NCI-H226 (cell line): ENCODE measurements at regions not wholly inside any gene's neighbourhood (a gene's known extent, or its start where the extent isn't known, plus 50 kb on each side); places are given as distances from the start of the nearest gene placed in this dataset.

Experiments used
- DNase-seq: peaks from one replicate; pipeline ENCODE4 v3.0.0-alpha.2; 2015

GRCh38 chr5:178808886-178809285 is 50.9 kb upstream of the ZNF354B start:
- DNase-seq = no peak

GRCh38 chr5:178801021-178801420 is 58.7 kb upstream of the ZNF354B start:
- no peak for DNase-seq

- DNase-seq = no peak
Observed at GRCh38 chr5:178797546-178798440, 62.0 kb upstream of the ZNF354B start.

- DNase-seq = no peak
Observed at GRCh38 chr5:178797101-178797521, 62.6 kb upstream of the ZNF354B start.

GRCh38 chr5:178796165-178796945 is 63.4 kb upstream of the ZNF354B start:
- DNase-seq = no peak

GRCh38 chr5:178794433-178794832 is 64.0 kb upstream of the ZNF354A start:
- DNase-seq = no peak

- no peak for DNase-seq
Observed at GRCh38 chr5:178793696-178794095, 63.2 kb upstream of the ZNF354A start.

GRCh38 chr5:178793151-178793550 is 62.7 kb upstream of the ZNF354A start:
- no peak for DNase-seq

- no peak for DNase-seq
Observed at GRCh38 chr5:178791976-178792375, 61.5 kb upstream of the ZNF354A start.

- DNase-seq = no peak
Observed at GRCh38 chr5:178790371-178790770, 59.9 kb upstream of the ZNF354A start.

GRCh38 chr5:178788381-178789085 is 58.1 kb upstream of the ZNF354A start:
- DNase-seq = no peak

GRCh38 chr5:178787889-178788288 is 57.4 kb upstream of the ZNF354A start:
- DNase-seq = no peak

GRCh38 chr5:178786859-178787499 is 56.5 kb upstream of the ZNF354A start:
- DNase-seq = peak; percentile 66

- no peak for DNase-seq
Observed at GRCh38 chr5:178786417-178786816, 56.0 kb upstream of the ZNF354A start.

GRCh38 chr5:178785999-178786398 is 55.5 kb upstream of the ZNF354A start:
- no peak for DNase-seq

- no peak for DNase-seq
Observed at GRCh38 chr5:178784391-178784790, 53.9 kb upstream of the ZNF354A start.

GRCh38 chr5:178781936-178782335 is 51.5 kb upstream of the ZNF354A start:
- no peak for DNase-seq

GRCh38 chr5:178780581-178781498 is 50.4 kb upstream of the ZNF354A start:
- DNase-seq = no peak
